ENCODE measurements at regions not wholly inside any gene's neighbourhood (a gene's known extent, or its start where the extent isn't known, plus 50 kb on each side); places are given as distances from the start of the nearest gene placed in this dataset.

GRCh38 chr2:191777351-191777750 is 69.5 kb downstream of the CAVIN2 start:
- 54% methylated on average over 2 of the region's 2 CpGs for WGBS
- H3K9me3 ChIP-seq = no peaks in the 10 kb centered on the region

GRCh38 chr2:191778041-191778440 is 68.8 kb downstream of the CAVIN2 start:
- H3K4me1 ChIP-seq = no peaks in the 10 kb centered on the region
- WGBS = 85% methylated on average over 1 of the region's 1 CpG
- H3K4me3 ChIP-seq = no peak overlapping the region
- no peaks in the 10 kb centered on the region for H3K27me3 ChIP-seq
- H3K27ac ChIP-seq = no peak overlapping the region
- DNase-seq (ENCODE audit: low spot score in 2 of 2) = no peak
- no peak for TF ChIP-seq CTCF (IDR thresholded peaks at IDR 0.05)
- H3K9me3 ChIP-seq = no peaks in the 10 kb centered on the region
- H3K36me3 ChIP-seq = no peaks in the 10 kb centered on the region

More at GRCh38 chr2:191777351-191777750, 69.5 kb downstream of the CAVIN2 start:
- Histone ChIP-seq H3K27me3 (no peaks in the 10 kb centered on the region), H3K4me3 (no peak overlapping the region), H3K36me3 (no peaks in the 10 kb centered on the region), H3K27ac (no peak overlapping the region), H3K4me1 (no peaks in the 10 kb centered on the region)
- DNase-seq (ENCODE audit: low spot score in 2 of 2) = no peak
- TF ChIP-seq CTCF (IDR thresholded peaks at IDR 0.05) = no peak
- no peak for TF ChIP-seq POLR2A (IDR thresholded peaks at IDR 0.05)
- TF ChIP-seq EP300 (IDR thresholded peaks at IDR 0.05) = no peak
- no peak for TF ChIP-seq POLR2AphosphoS5 (IDR thresholded peaks at IDR 0.05)

- DNase-seq (ENCODE audit: low spot score in 2 of 2) = no peak
- TF ChIP-seq POLR2A (IDR thresholded peaks at IDR 0.05) (no peak), EP300 (IDR thresholded peaks at IDR 0.05) (no peak), POLR2AphosphoS5 (IDR thresholded peaks at IDR 0.05) (no peak), CTCF (IDR thresholded peaks at IDR 0.05) (no peak)
- 84% methylated on average over 8 of the region's 8 CpGs for WGBS
- Histone ChIP-seq H3K27ac (no peak overlapping the region), H3K4me3 (no peak overlapping the region), H3K4me1 (no peaks in the 10 kb centered on the region), H3K36me3 (no peaks in the 10 kb centered on the region), H3K9me3 (no peaks in the 10 kb centered on the region), H3K27me3 (no peaks in the 10 kb centered on the region)
Measured at GRCh38 chr2:191782351-191782750, 64.5 kb downstream of the CAVIN2 start.

- no peak for DNase-seq (ENCODE audit: low spot score in 2 of 2)
- H3K9me3 ChIP-seq = no peaks in the 10 kb centered on the region
- no peaks in the 10 kb centered on the region for H3K4me1 ChIP-seq
- H3K4me3 ChIP-seq = no peak overlapping the region
- TF ChIP-seq EP300 (IDR thresholded peaks at IDR 0.05) (no peak), POLR2A (IDR thresholded peaks at IDR 0.05) (no peak), POLR2AphosphoS5 (IDR thresholded peaks at IDR 0.05) (no peak), CTCF (IDR thresholded peaks at IDR 0.05) (no peak)
- H3K27me3 ChIP-seq = no peaks in the 10 kb centered on the region
- no peaks in the 10 kb centered on the region for H3K36me3 ChIP-seq
- no peak overlapping the region for H3K27ac ChIP-seq
Measured at GRCh38 chr2:191783416-191783815, 63.5 kb downstream of the CAVIN2 start.
